Activated B cell treated with CpG ODN at 0.5 μM for 24 hours (primary cell): ENCODE measurements at regions not wholly inside any gene's neighbourhood (a gene's known extent, or its start where the extent isn't known, plus 50 kb on each side); places are given as distances from the start of the nearest gene placed in this dataset.
"Not testable (repeated sequence)": the region's sequence is repeated elsewhere in the genome, so short reads cannot be mapped to it uniquely, and the experiment has no call there.

Source experiments
- ATAC-seq: fragments of 200-7000 bp; cut with Tn5 transposase; one replicate; pipeline ENCODE4 v1.10.0; 2021; ENCODE audit warnings: low read depth, mild to moderate bottlenecking, moderate library complexity
- CTCF ChIA-PET: fragments of 350-600 bp; sonication (Branson Sonifier 250); formaldehyde crosslinking; loops from one replicate; lab custom pipeline; 2021; ENCODE audit warnings: antibody characterized with exemption; lab: Charles Lee
- POLR2A ChIA-PET: fragments of 350-600 bp; sonication (Branson Sonifier 250); formaldehyde crosslinking; loops from one replicate; lab custom pipeline; 2021; ENCODE audit warnings: antibody characterized with exemption; lab: Charles Lee
- DNase-seq: peaks from one replicate; pipeline ENCODE4 v3.0.0; 2022
- H3K27ac Mint-ChIP-seq: one replicate; pipeline ENCODE4 v1.8.0; 2020; ENCODE audit warnings: mixed read lengths
- H3K27me3 Mint-ChIP-seq: one replicate; pipeline ENCODE4 v1.8.0; 2021; ENCODE audit warnings: mixed read lengths
- H3K36me3 Mint-ChIP-seq: one replicate; pipeline ENCODE4 v1.8.0; 2021; ENCODE audit warnings: low read depth, mixed read lengths
- H3K4me1 Mint-ChIP-seq: one replicate; pipeline ENCODE4 v1.8.0; 2021; ENCODE audit warnings: mixed read lengths
- H3K4me3 Mint-ChIP-seq: one replicate; pipeline ENCODE4 v1.8.0; 2020; ENCODE audit warnings: mild to moderate bottlenecking, mixed read lengths
- H3K9me3 Mint-ChIP-seq: one replicate; pipeline ENCODE4 v1.8.0; 2020; ENCODE audit warnings: mixed read lengths
- CTCF ChIP-seq: fragments of 200-600 bp; IDR thresholded peaks from one replicate; pipeline ENCODE4 v1.8.0; 2022; ENCODE audit warnings: antibody characterized with exemption, mild to moderate bottlenecking
- intact Hi-C: fragments of 100-400 bp; cut with micrococcal nuclease; formaldehyde crosslinking; loops from one replicate; pipeline ENCODE4 v1.15.1; 2024

GRCh38 chr9:33623658-33624586, 99.9 kb downstream of the ANKRD18B start:
- intact Hi-C loops = loop anchor here (1.0 to 5.0 kb wide), 4 partner anchors 98 to 753 kb away; partner anchors contain the start of gene MYORG
- ChIA-PET CTCF (interaction anchor here (0.6 to 4.5 kb wide), 22 partner anchors 8 to 979 kb away, joined by 3 to 54 read pairs (median 4); no protein-coding TSS in a partner anchor), POLR2A (no interaction called here)
- DNase-seq (peak; percentile 45), ATAC-seq (peak; percentile 92)
- no peak for TF ChIP-seq CTCF
- peaks cover 4% of the 10 kb centered on the region for H3K4me1 Mint-ChIP-seq
- H3K4me3 Mint-ChIP-seq = no peak overlapping the region
- H3K27me3 Mint-ChIP-seq = peaks cover 33% of the 10 kb centered on the region
- H3K9me3 Mint-ChIP-seq = no peaks in the 10 kb centered on the region
- H3K36me3 Mint-ChIP-seq = no peaks in the 10 kb centered on the region
- no peak overlapping the region for H3K27ac Mint-ChIP-seq

- CTCF ChIA-PET, H3K9me3 Mint-ChIP-seq, H3K4me3 Mint-ChIP-seq, POLR2A ChIA-PET, ATAC-seq, DNase-seq, H3K27ac Mint-ChIP-seq, H3K4me1 Mint-ChIP-seq, H3K36me3 Mint-ChIP-seq: not testable (repeated sequence)
- intact Hi-C loops = loop anchor here (5.0 kb wide), 1 partner anchor 964 kb away; no protein-coding TSS in a partner anchor
- peaks cover 38% of the 10 kb centered on the region for H3K27me3 Mint-ChIP-seq
These were observed 104.3 kb downstream of the ANKRD18B start for GRCh38 chr9:33628318-33628717.

GRCh38 chr9:33628865-33629410, 104.9 kb downstream of the ANKRD18B start:
- no peak for TF ChIP-seq CTCF
- CTCF ChIA-PET = interaction anchor here (1.4 to 1.5 kb wide), 2 partner anchors 11 to 93 kb away, joined by 4 to 5 read pairs; no protein-coding TSS in a partner anchor
- Mint-ChIP-seq H3K4me3 (no peak overlapping the region), H3K27ac (no peak overlapping the region), H3K27me3 (peaks cover 38% of the 10 kb centered on the region), H3K36me3 (no peaks in the 10 kb centered on the region), H3K4me1 (peaks cover 3% of the 10 kb centered on the region), H3K9me3 (no peaks in the 10 kb centered on the region)
- no peak for ATAC-seq
- POLR2A ChIA-PET = no interaction called here
- intact Hi-C loops = loop anchor here (5.0 kb wide), 1 partner anchor 963 kb away; no protein-coding TSS in a partner anchor
- no peak for DNase-seq

- CTCF ChIA-PET = interaction anchor here (1.5 kb wide), 1 partner anchor 10 kb away, joined by 3 read pairs; no protein-coding TSS in a partner anchor
- intact Hi-C loops = no loop called here
- Mint-ChIP-seq H3K9me3 (no peaks in the 10 kb centered on the region), H3K4me3 (no peak overlapping the region), H3K27ac (no peak overlapping the region), H3K36me3 (no peaks in the 10 kb centered on the region), H3K27me3 (peaks cover 35% of the 10 kb centered on the region), H3K4me1 (no peaks in the 10 kb centered on the region)
- ATAC-seq = no peak
- POLR2A ChIA-PET = no interaction called here
- TF ChIP-seq CTCF = no peak
- DNase-seq = no peak
These were observed 109.6 kb downstream of the ANKRD18B start for GRCh38 chr9:33633636-33634035.

GRCh38 chr9:33637881-33638280, 113.8 kb downstream of the ANKRD18B start:
- intact Hi-C loops = no loop called here
- no peak for TF ChIP-seq CTCF
- ATAC-seq (no peak), DNase-seq (no peak)
- CTCF ChIA-PET = interaction anchor here (1.3 kb wide), 1 partner anchor 40 kb away, joined by 3 read pairs; no protein-coding TSS in a partner anchor
- Mint-ChIP-seq H3K4me1 (no peaks in the 10 kb centered on the region), H3K9me3 (no peaks in the 10 kb centered on the region), H3K27ac (no peak overlapping the region), H3K27me3 (peaks cover 49% of the 10 kb centered on the region), H3K4me3 (no peak overlapping the region), H3K36me3 (no peaks in the 10 kb centered on the region)
- POLR2A ChIA-PET = no interaction called here
